ENCODE measurements at regions not wholly inside any gene's neighbourhood (a gene's known extent, or its start where the extent isn't known, plus 50 kb on each side); places are given as distances from the start of the nearest gene placed in this dataset.

- TF ChIP-seq CTCF (IDR thresholded peaks at IDR 0.05; ENCODE audit: unreplicated experiment in 3 of 3), result peak; percentile 72 to 90 (median 76)
- Mint-ChIP-seq H3K4me1 (no peaks in the 10 kb centered on the region), H3K27me3 (ENCODE audit: low read depth) (no peaks in the 10 kb centered on the region), H3K36me3 (ENCODE audit: low read depth) (no peaks in the 10 kb centered on the region), H3K4me3 (no peak overlapping the region), H3K9me3 (peaks cover 3% of the 10 kb centered on the region), H3K27ac (peak overlapping the region in 1 of 3 experiments; percentile 20)
Observed at GRCh38 chr2:146661473-146662096, 1183.2 kb upstream of the ACVR2A start.

- Mint-ChIP-seq H3K27me3 (ENCODE audit: low read depth) (no peaks in the 10 kb centered on the region), H3K4me1 (no peaks in the 10 kb centered on the region), H3K9me3 (peaks cover 7% of the 10 kb centered on the region), H3K4me3 (no peak overlapping the region), H3K27ac (no peak overlapping the region), H3K36me3 (ENCODE audit: low read depth) (peaks cover 4% of the 10 kb centered on the region)
- no peak for TF ChIP-seq CTCF (IDR thresholded peaks at IDR 0.05; ENCODE audit: unreplicated experiment in 3 of 3)
Observed at GRCh38 chr2:146659976-146660375, 1184.9 kb upstream of the ACVR2A start.

GRCh38 chr2:146652311-146652710, 1192.5 kb upstream of the ACVR2A start:
- peaks cover 10% of the 10 kb centered on the region for H3K9me3 Mint-ChIP-seq
- H3K27ac Mint-ChIP-seq, result no peak overlapping the region
- no peak for TF ChIP-seq CTCF (IDR thresholded peaks at IDR 0.05; ENCODE audit: unreplicated experiment in 3 of 3)
- H3K27me3 Mint-ChIP-seq (ENCODE audit: low read depth), result no peaks in the 10 kb centered on the region
- peaks cover 4% of the 10 kb centered on the region for H3K36me3 Mint-ChIP-seq (ENCODE audit: low read depth)
- H3K4me1 Mint-ChIP-seq, result no peaks in the 10 kb centered on the region
- no peak overlapping the region for H3K4me3 Mint-ChIP-seq

GRCh38 chr2:146651361-146651760, 1193.5 kb upstream of the ACVR2A start:
- no peak for TF ChIP-seq CTCF (IDR thresholded peaks at IDR 0.05; ENCODE audit: unreplicated experiment in 3 of 3)
- Mint-ChIP-seq H3K4me3 (no peak overlapping the region), H3K27ac (no peak overlapping the region), H3K36me3 (ENCODE audit: low read depth) (peaks cover 4% of the 10 kb centered on the region), H3K27me3 (ENCODE audit: low read depth) (no peaks in the 10 kb centered on the region), H3K9me3 (peaks cover 8% of the 10 kb centered on the region), H3K4me1 (no peaks in the 10 kb centered on the region)

GRCh38 chr2:146642066-146642465, 1202.8 kb upstream of the ACVR2A start:
- no peaks in the 10 kb centered on the region for H3K36me3 Mint-ChIP-seq (ENCODE audit: low read depth)
- H3K4me1 Mint-ChIP-seq, result no peaks in the 10 kb centered on the region
- no peak for TF ChIP-seq CTCF (IDR thresholded peaks at IDR 0.05; ENCODE audit: unreplicated experiment in 3 of 3)
- H3K27me3 Mint-ChIP-seq (ENCODE audit: low read depth), result no peaks in the 10 kb centered on the region
- no peak overlapping the region for H3K27ac Mint-ChIP-seq
- H3K4me3 Mint-ChIP-seq, result no peak overlapping the region
- peaks cover 29% of the 10 kb centered on the region for H3K9me3 Mint-ChIP-seq
